DMS53 (cell line): ENCODE measurements at regions not wholly inside any gene's neighbourhood (a gene's known extent, or its start where the extent isn't known, plus 50 kb on each side); places are given as distances from the start of the nearest gene placed in this dataset.

Experiments
- DNase-seq: peaks from one replicate; lab custom pipeline; 2025; lab: John Stamatoyannopoulos, UW

GRCh38 chrX:125791787-125792186, 374.3 kb downstream of the DCAF12L2 start:
- no peak for DNase-seq

GRCh38 chrX:125810856-125811255, 355.2 kb downstream of the DCAF12L2 start:
- no peak for DNase-seq

GRCh38 chrX:125826080-125826479, 340.0 kb downstream of the DCAF12L2 start:
- peak; percentile 12 for DNase-seq

GRCh38 chrX:125826774-125827451, 339.2 kb downstream of the DCAF12L2 start:
- DNase-seq = no peak

- no peak for DNase-seq
These were observed 319.8 kb downstream of the DCAF12L2 start for GRCh38 chrX:125846271-125846670.

- no peak for DNase-seq
These were observed 315.4 kb downstream of the DCAF12L2 start for GRCh38 chrX:125850693-125851092.

GRCh38 chrX:125883169-125883568, 282.9 kb downstream of the DCAF12L2 start:
- DNase-seq = no peak

- DNase-seq = no peak
These were observed 271.1 kb downstream of the DCAF12L2 start for GRCh38 chrX:125894947-125895346.

- DNase-seq = no peak
These were observed 270.6 kb downstream of the DCAF12L2 start for GRCh38 chrX:125895518-125895917.

- DNase-seq = no peak
These were observed 239.8 kb downstream of the DCAF12L2 start for GRCh38 chrX:125926295-125926694.

- DNase-seq = no peak
These were observed 225.1 kb downstream of the DCAF12L2 start for GRCh38 chrX:125940985-125941384.

- no peak for DNase-seq
These were observed 218.6 kb downstream of the DCAF12L2 start for GRCh38 chrX:125947501-125947900.

GRCh38 chrX:125952973-125953372, 213.1 kb downstream of the DCAF12L2 start:
- DNase-seq = no peak

- no peak for DNase-seq
These were observed 212.3 kb downstream of the DCAF12L2 start for GRCh38 chrX:125953814-125954213.

GRCh38 chrX:125954236-125954635, 211.9 kb downstream of the DCAF12L2 start:
- no peak for DNase-seq

- DNase-seq = no peak
These were observed 188.2 kb downstream of the DCAF12L2 start for GRCh38 chrX:125977851-125978250.

- DNase-seq = peak; percentile 68
These were observed 167.7 kb downstream of the DCAF12L2 start for GRCh38 chrX:125998432-125998831.

- no peak for DNase-seq
These were observed 138.9 kb downstream of the DCAF12L2 start for GRCh38 chrX:126027229-126027628.

GRCh38 chrX:126030021-126030420, 136.1 kb downstream of the DCAF12L2 start:
- no peak for DNase-seq

- DNase-seq = no peak
These were observed 102.1 kb downstream of the DCAF12L2 start for GRCh38 chrX:126063984-126064383.

- peak; percentile 57 for DNase-seq
These were observed 101.1 kb downstream of the DCAF12L2 start for GRCh38 chrX:126064901-126065541.

- peak; percentile 53 for DNase-seq
These were observed 100.0 kb downstream of the DCAF12L2 start for GRCh38 chrX:126065901-126066660.
